Stimulated activated CD4-positive, alpha-beta T cell treated with anti-CD3 and anti-CD28 coated beads, TNF-alpha, amount 100 ng/mL, for 48 hours (primary cell): ENCODE measurements at regions not wholly inside any gene's neighbourhood (a gene's known extent, or its start where the extent isn't known, plus 50 kb on each side); places are given as distances from the start of the nearest gene placed in this dataset.
"Not testable (repeated sequence)": the region's sequence is repeated elsewhere in the genome, so short reads cannot be mapped to it uniquely, and the experiment has no call there.

ENCODE experiments used
- DNase-seq, 3 donors: peaks; one replicate each; pipeline ENCODE4 v3.0.0-alpha.2; 2020; ENCODE audit warnings: low read depth in 3 of 3

DNA sequence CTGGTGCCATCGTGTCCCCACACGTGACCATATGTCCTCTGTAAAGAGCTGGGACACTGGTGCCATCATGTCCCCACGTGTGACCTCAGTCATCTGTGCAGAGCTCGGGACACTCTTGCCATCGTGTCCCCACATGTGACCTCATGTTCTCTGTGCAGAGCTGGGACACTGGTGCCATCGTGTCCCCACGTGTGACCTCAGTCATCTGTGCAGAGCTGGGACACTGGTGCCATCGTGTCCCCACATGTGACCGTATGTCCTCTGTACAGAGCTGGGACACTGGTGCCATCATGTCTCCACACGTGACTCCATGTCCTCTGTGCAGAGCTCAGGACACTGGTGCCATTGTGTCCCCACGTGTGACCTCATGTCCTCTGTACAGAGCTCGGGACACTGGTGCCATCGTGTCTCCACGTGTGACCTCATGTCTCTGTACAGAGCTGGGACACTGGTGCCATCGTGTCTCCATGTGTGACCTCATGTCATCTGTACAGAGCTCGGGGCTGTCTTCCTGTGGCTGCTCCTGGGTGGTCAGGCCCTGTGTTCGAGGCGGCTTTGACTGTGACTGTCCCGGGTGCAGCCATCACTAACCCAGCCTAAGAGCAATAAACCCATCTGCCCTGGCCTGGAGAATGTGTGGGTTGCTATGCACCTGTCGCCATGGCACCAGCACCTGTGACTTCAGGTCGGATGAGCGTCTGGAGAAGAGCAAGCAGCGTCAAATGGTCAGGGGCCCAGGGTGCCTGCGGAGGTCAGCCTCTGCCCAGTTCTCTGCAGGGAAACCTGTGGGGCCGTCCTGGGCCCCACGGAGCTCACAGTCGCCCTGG lies 334.4 kb downstream of the ADGRD1 start:
- no peak for DNase-seq

DNA sequence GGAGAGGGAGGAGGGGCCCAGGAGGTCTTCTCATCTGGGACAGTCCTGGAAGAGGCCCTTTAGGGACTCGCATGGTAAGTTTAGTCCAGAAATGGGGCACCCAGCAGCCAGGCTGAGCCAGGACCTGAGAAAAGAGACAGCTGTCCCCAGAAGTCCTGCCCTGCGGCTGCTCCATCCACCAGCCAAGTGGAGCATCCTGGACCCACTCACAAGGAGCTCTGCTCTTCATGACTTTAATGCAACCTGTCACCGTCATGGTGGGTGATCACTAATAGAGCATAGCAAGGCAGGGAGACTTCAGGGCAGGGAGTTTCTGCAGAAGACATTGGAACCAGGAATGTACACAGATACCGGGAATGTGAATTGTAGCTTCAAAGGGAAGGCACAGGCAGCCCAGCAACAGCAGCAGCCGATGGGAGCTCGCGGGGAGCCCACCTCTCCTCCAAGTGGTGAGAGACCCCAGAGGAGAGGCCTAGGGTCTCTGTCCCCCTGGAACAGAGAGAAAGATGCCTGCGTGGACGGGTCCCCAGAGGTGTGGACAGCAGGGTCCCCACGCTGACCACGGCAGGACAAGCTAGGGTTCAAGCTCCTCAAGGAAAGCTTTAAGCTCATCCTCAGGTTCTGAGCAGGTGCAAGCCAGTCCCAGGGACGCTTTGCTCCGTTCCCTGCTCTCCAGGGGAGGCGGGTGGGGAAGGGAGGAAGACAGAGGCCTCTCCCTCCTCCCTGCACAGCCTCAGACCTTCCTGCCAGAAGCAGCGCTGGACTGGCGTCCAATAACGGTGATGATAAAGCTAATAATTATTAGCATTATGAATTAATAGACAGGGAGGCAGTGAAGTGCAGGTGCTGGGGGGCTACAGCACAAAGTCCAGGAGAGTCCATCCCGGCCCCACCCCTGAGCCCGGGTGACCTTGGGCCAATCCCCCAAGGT lies 335.3 kb downstream of the ADGRD1 start:
- DNase-seq: not testable (repeated sequence)

DNA sequence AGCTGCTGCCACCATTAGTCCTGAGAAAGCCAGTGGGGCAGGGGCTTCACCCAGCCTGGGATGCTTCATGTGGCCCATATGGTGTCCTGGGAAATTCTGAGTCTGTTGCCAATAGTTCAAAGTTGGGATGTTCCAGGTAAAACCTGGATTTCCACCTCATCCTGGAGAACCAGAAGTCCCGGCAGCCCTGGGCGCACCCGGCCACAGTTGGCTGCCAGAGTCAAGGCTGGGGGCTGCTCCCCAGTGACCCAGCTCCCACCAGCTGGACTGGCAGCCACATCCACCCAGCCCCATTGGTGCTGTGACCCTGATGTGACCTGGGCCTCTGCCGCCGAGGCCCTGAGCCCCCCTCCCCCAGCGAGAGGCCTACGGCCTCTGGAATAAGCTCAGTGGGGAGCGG lies 336.1 kb downstream of the ADGRD1 start:
- DNase-seq: not testable (repeated sequence)

DNA sequence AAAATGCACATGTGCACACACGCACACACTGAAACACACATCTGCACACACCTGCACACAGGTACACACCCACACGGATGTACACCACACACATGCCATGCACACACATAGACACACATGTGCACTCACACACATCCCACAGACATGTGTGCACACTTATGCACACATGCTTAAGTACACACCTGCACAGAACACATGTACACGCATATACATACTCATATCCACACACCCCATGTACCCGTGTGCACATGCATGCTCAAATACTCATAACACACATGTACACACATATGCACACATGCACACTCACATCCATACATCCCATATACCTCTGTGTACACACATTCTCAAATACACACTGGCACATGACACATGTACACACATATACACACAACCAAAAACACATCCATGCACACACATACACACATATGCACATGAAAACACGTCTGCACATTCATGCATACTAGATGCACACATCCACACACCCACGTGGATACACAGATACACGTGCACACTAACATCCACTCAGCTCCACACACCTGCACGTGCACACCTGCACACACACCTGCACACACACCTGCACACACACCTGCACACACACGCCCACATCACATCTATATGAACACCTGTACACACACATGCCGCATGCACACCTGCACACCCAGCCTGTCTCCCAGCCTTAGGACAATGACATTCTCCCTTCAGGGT lies 336.7 kb downstream of the ADGRD1 start:
- no peak for DNase-seq

DNA sequence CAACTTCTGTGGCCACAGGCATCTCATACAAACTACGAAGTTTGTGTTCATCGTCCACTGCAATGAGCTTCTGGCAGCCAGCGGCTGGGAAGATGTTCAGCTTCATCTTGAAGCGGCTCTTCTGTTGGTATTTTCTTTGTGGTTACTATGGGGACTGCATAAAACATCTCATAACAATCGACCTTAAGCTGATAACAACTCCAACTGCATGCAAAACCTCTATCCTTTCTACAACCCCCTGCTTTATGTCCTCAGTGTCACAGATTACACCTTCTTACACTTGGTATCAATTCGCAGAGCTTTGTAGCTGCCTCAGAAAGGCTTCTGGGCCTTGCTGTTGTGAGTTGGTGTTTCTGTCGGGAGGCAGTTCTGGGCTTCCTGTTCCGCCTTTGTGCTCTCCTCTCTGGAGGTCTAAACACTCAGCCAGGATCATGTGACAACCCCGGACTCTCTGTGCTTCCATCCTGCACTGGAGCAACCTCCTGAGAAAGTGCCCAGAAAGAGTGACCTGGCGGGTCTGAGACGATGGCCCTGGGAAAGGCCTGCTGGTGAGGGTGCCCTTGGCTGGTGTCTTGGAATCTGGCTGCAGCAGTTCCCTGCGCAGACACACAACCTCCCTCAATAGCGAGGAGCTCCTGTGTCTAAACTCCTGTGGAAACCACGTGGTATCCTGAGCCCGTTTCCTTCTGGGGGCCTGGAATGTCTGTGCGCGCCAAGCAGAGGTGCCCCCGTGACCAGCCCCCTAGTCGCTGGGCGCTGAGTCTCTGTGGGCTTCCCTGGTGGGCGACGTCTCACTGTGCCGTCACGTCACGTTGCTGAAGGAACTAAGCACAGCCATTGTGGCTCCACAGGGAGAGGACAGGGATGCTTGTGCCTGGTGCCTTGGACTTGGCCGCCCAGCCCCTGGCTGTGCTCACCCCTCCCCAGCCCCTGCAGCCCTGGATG lies 339.6 kb downstream of the ADGRD1 start:
- not testable (repeated sequence) for DNase-seq

DNA sequence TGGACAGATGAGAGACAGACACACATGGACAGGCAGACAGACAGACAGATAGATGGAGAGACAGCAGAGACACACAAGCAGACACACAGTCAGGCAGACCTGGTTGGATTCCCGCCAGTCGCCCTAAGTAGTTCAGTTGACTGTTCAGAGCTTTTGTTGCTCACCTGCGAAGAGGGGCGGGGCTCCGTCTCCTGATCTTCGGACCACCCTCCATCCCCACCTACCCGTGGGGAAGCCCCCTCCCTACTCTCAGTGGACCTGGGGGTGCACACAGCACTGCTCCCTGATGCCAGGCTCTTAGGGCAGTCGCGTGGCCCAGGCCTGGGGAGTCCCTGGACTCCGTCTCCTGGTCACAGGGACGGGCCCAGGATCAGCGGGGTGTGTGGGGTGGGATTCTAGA lies 341.0 kb downstream of the ADGRD1 start:
- not testable (repeated sequence) for DNase-seq

DNA sequence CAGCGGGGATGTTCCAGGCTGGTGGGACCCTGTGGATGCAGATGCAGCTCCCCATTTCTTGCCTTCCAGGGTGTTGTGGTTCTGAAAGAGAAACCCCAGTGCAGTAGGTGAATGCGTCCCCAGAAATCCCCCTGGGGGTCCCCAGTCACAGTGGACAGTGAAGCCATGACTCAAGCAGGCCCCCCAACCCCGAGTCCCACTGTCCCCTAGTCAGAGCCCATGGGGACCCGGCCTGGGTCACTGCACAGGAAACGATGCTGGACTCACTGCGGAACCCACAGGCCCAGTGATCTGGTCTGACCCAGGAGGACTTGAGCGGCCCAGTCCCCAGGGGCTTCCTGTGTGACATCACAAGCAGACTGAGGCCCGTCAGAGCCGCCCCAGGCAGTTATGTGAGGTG lies 341.4 kb downstream of the ADGRD1 start:
- not testable (repeated sequence) for DNase-seq

DNA sequence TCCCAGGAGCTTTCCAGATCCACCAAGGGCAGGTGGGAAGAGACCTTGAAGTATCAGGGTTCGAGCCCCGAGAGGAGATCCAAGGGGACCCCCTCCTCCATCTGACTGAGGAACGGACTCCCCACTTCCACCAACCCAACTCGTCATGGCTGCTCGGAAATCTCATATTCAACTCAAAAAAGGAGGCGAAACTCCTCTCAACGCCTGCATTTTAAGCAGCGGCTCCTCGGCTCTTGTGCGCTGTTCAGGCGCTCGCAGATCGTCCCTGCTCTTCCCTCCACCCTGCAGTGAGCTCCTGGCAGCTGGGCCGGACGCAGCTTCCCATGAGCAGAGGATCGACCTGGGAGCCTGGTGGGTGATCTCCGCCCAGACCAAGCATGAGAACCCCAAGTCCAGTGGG lies 341.9 kb downstream of the ADGRD1 start:
- not testable (repeated sequence) for DNase-seq

DNA sequence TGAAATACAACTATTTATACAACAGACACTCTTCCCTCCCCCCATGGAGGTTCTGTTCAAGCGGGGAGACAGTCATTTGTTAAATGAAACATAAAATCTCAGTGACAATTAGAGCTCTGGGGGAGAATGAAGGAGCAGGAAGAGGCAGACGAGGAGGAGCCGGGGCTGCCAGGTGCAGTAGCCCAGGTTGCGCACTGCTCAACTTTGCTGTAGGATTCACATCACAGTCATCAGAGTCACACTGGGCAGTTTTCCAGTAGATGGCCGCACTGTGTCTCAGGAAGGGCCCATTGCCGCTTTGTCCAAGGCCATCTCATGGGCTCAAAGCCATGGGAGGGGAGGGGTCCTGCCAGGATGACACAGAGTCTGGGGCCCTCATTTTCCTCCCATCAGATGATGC lies 342.4 kb downstream of the ADGRD1 start:
- DNase-seq: not testable (repeated sequence)

DNA sequence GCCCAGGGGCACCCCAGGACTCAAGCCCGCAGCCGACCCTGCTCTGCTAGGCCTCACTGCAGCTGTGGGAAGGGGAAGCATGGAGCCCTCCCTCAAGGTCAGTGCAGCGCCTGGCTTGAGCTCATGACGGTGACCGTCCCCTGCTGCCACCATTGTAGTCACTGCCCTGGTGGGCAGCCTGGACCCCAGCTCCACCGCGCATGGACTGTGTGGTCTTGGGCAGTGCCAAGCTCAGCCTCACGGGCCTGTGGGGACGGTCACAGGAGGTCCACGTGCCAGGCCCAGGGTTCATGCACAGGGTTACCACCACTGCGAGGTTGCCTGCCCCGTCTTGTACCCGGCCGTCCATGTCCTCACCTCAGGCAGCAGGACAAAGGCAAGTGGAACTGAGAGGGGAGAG lies 342.9 kb downstream of the ADGRD1 start:
- DNase-seq: not testable (repeated sequence)

DNA sequence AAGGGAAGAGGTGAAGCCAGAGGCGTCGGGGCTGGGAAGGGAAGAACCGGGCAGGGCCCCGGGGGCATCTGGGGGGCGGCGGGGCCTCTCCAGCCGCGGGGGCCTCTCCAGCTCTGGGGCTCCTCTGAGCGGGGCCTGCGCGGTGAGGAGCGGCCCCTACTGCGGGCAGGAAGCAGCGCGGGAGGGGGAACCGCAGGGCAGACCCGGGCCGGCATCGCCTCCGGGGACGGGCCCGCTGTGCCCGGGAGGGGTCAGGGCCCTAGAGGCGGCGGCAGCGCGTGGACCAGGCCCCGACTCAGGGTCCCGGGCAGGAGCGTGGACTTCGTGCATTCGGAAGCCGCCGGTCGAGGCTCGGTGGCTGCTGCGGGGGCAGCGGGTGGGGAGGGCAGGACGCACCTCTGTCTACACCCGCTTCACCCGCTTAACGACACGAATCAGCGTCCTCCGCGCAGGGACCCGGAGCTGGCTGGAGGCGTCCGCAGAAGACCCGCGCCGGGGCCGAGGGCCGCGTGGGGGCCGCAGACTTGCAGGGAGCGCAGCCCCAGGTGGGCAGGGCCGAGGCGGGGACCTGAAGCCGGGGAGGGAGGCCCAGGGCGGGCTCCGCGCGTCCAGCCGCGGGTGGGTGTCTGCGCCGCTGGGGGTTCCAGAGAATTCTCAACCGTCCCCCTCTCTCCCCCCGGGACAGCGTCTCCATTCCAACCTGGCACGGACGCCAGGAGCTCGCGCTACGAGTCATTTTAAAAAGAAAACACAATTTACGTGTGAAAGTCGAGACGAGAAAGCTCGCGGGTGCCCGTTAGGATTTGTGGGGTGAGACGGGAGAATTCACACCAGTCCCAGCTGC lies 345.0 kb downstream of the ADGRD1 start:
- not testable (repeated sequence) for DNase-seq

DNA sequence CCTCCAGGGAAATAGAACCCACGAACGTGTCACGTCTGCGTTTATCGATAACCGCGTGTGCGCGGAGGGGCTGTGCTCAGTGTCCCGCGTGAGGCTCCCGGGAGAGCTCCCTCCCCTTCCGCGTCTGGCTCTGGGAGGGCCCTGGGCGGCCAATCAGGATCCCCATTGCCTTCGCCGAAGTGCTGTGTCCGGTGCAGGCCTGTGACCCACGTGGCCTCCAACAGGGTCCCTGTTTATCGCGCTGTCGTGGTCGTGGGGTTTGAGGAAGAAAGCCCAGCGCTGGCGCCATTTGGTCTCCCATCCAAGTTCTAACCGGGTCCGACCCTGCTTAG lies 345.6 kb downstream of the ADGRD1 start:
- DNase-seq: not testable (repeated sequence)

DNA sequence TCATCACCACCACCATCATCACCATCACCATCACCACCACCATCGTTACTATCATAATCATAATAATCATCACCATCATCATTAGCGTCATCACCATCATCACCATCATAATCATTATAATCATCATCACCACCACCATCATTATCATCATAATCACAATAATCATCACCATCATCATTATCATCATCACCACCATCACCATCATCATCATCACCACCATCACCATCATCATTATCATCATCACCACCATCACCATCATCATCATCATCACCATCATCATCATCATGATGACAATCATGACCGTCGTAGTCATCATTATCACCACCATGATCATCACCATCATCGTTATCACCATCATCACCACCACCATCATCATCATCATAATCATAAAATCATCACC lies 349.9 kb downstream of the ADGRD1 start:
- DNase-seq: not testable (repeated sequence)

DNA sequence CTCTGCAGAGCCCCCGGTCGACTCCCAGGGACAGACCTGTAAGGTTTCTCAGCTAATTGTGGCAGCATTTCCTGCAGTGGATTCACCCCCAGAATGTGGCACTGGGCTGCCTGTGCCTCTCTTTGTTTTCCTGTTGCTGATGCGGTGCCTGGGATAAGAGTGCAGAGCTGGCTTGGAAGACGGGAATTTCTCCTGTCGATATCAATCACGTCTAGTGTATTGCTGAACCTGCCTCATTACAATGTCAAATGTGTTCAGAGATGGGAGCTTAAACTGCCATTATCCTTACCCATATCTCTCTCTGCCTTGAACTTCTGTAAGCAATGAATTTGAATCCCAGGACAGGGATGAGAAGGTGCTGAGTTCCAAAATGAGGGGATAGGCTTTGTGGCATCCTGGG lies 350.9 kb downstream of the ADGRD1 start:
- DNase-seq: not testable (repeated sequence)

DNA sequence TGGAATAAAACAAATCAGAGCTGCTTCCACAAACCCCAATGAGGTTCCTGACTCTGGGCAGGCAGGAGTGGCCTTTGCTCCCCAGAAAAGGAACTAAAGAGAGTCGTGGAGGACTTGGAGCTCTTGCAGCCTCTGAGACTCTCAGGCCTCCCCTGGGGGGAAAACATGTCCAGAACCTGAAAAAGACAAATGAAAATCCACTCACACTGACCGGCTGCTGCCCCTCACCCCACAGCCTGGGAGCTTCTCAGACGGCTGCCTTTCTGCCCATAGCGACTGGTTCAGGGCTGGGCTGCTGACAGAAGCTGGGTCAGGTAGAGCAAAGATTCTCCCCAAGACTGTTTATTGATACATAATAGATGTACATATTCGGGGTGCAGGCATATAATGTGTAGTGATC lies 356.0 kb downstream of the ADGRD1 start:
- DNase-seq: no peak

DNA sequence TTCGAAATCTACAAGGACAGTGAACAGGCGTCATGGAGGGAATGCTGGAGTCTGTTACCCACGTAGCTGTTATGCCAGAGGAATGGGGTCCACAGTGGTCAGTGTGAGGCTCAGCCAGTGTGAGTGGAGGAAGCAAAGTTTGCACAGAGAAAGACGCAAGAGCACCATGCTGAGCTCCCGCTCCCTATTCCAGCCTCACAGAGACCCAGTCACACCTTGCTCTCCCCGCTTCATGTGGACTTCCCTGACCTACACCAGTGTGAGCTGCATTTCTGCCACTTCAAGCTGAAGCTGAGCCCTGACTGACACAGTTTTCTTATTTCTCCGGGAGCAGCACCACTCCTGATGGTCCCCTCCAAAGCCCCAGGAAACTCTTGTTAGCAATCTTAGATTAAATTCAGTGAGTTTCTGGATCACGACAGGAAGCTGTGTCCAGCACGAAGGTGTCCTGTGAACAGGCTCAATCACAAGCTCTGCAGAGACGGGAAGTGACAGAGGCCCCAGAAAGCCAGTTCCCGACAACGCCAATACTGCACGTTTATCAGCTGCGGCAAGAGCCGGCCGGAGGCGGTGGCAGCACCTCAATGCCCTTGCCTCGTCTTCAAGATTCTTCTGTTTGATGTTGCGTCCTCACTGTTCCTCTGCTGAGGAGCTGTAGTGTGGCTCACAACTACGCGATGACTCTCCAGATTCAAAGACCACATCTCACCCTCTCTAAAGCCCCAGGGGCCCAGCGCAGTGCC lies 356.7 kb downstream of the ADGRD1 start:
- DNase-seq: not testable (repeated sequence)

DNA sequence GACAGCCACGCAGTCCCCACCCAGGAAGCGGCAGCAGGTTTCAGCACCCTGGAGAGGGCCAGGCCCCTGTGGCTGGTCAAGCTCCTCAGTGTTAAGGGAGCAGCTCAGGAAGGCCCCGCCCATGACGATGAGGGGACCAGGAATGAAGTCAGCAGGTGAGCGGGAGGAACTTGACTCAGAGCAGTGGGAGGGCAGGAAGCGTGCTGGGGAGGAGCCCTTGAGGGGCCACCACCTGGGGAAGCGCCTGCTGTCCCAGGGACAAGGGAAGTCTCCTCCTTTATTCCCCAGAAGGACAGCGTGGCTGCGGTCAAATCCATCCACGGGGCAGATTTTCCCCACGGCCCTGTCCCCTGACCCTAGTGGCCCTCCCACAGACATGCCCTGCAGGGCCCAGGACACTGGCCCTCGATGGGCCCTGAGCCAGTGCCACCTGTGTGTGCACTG lies 357.6 kb downstream of the ADGRD1 start:
- peak in 1 of 3 donors; percentile 18 for DNase-seq

DNA sequence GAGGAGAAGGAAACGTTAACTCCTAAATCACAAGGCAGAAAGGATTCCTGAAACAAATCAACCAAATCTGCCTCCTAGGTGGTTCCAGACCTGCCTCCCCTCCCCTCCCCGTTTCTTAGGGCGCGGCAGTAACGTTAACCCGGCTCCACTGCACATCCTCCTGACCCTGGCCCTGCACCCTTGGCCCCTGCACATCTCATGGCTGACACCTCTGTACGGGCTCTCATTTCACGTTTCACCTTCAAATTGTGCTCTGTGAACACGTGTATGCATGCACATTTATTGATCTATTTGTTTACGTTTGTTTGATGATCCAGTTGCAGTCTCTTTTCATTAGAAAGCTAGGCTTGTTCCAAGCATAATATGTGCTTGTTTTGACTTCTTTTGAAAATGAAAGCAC lies 358.1 kb downstream of the ADGRD1 start:
- no peak for DNase-seq

DNA sequence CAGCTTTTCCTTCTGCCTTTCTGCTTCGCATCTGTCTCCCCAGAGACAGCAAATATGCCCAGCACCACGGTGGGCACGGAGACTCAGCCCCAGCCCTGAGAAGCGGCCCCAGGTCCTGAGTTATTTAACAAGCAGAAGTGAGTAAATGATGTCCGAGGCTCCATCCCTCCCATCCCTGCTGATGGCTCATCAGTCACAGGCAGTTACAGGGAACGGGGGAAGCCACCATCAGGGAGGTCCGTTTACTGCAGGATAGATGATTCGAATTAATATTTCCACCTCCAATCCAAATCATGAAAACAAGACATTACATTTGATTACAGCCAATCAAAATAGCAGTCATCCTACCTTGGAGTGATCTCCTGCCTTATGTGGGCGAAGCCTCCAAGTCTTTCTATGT lies 358.7 kb downstream of the ADGRD1 start:
- not testable (repeated sequence) for DNase-seq
